ENCODE measurements at regions not wholly inside any gene's neighbourhood (a gene's known extent, or its start where the extent isn't known, plus 50 kb on each side); places are given as distances from the start of the nearest gene placed in this dataset.

DNA sequence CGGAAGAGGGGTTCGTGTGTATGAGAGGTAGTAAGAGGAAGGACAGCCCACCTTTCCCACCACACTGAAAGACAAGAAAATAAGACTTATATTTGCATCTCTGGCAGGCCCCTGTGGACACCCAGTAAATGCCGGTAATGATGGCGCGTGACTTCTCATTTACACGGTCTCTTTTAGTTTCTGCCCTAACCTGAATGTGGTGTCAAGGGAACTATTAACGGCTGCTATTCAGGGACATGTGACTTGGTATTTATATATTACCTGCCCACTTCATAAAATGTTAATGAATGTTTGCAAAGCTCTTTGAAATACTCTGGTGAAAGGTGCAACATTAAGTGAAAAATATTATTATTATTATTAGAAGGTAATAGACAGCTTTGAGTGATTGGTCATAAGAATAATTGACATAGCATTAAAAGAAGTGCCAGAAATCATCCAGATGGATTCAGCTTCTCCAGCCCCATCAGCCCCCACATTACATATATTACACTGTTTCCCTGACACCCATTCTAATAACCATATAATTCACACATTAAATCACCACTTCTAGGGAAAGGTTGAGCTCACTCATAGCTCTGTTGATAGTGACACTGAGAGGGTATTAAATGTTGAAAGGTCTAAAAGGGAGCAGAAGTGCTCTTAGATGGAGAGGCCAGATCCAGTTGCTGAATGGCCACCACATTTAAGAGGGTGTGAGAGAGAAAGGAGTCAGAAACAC lies 83.0 kb upstream of the BEND4 start:
- Mint-ChIP-seq H3K4me3 (no peak overlapping the region), H3K36me3 (no peaks in the 10 kb centered on the region), H3K4me1 (no peaks in the 10 kb centered on the region), H3K9me3 (no peaks in the 10 kb centered on the region), H3K27me3 (ENCODE audit: low read depth in 2 of 2) (no peaks in the 10 kb centered on the region), H3K27ac (no peak overlapping the region)
- DNase-seq, result no peak
- no peaks in the 10 kb centered on the region for H3K27me3 ChIP-seq (ENCODE audit: control insufficient read depth, insufficient read depth, low read length)
- TF ChIP-seq, protein P1, sequence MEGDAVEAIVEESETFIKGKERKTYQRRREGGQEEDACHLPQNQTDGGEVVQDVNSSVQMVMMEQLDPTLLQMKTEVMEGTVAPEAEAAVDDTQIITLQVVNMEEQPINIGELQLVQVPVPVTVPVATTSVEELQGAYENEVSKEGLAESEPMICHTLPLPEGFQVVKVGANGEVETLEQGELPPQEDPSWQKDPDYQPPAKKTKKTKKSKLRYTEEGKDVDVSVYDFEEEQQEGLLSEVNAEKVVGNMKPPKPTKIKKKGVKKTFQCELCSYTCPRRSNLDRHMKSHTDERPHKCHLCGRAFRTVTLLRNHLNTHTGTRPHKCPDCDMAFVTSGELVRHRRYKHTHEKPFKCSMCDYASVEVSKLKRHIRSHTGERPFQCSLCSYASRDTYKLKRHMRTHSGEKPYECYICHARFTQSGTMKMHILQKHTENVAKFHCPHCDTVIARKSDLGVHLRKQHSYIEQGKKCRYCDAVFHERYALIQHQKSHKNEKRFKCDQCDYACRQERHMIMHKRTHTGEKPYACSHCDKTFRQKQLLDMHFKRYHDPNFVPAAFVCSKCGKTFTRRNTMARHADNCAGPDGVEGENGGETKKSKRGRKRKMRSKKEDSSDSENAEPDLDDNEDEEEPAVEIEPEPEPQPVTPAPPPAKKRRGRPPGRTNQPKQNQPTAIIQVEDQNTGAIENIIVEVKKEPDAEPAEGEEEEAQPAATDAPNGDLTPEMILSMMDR (IDR thresholded peaks at IDR 0.05), result no peak
- no peak overlapping the region for H3K27ac ChIP-seq (ENCODE audit: low read length)
- H3K9me3 ChIP-seq (ENCODE audit: control insufficient read depth, insufficient read depth, low read length), result no peaks in the 10 kb centered on the region
- H3K4me1 ChIP-seq (ENCODE audit: control insufficient read depth, insufficient read depth, low read length), result no peaks in the 10 kb centered on the region
- H3K36me3 ChIP-seq (ENCODE audit: control insufficient read depth, insufficient read depth, low read length), result no peaks in the 10 kb centered on the region
- intact Hi-C loops (cut with micrococcal nuclease), result no loop called here
- 92% methylated on average over 5 of the region's 7 CpGs for WGBS (ENCODE audit: insufficient coverage)
- ATAC-seq, result no peak
- no peak overlapping the region for H3K4me3 ChIP-seq (ENCODE audit: low read length)

DNA sequence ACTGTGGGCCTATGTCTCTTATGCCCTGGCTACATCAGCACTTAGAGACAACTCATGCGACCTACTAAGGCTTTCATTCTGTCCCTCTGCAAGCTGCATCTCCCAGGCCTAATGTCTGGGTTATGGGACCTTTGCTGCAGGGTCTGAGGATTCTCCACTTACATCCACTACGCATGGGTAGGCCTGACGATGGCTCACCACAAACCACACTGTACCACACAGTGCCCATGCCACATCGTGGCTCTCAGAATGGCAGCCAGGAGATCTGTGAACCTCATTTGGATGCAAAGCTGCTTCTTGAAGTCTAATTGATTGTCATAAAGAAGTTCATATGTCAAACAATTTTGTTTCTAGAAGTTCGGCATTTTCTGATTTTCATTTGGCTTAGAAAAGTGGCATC lies 84.6 kb upstream of the BEND4 start:
- H3K4me3 Mint-ChIP-seq, result no peak overlapping the region
- H3K9me3 Mint-ChIP-seq, result no peaks in the 10 kb centered on the region
- WGBS (ENCODE audit: insufficient coverage), result 56% methylated on average over 5 of the region's 5 CpGs
- H3K9me3 ChIP-seq (ENCODE audit: control insufficient read depth, insufficient read depth, low read length), result no peaks in the 10 kb centered on the region
- no peak overlapping the region for H3K27ac ChIP-seq (ENCODE audit: low read length)
- no peak overlapping the region for H3K27ac Mint-ChIP-seq
- H3K4me1 Mint-ChIP-seq, result no peaks in the 10 kb centered on the region
- TF ChIP-seq, protein P1 (IDR thresholded peaks at IDR 0.05), result no peak
- ATAC-seq, result no peak
- no peaks in the 10 kb centered on the region for H3K27me3 Mint-ChIP-seq (ENCODE audit: low read depth in 2 of 2)
- no peak for DNase-seq
- intact Hi-C loops (cut with micrococcal nuclease), result no loop called here
- H3K27me3 ChIP-seq (ENCODE audit: control insufficient read depth, insufficient read depth, low read length), result no peaks in the 10 kb centered on the region
- H3K36me3 ChIP-seq (ENCODE audit: control insufficient read depth, insufficient read depth, low read length), result no peaks in the 10 kb centered on the region
- H3K4me3 ChIP-seq (ENCODE audit: low read length), result no peak overlapping the region
- no peaks in the 10 kb centered on the region for H3K36me3 Mint-ChIP-seq
- H3K4me1 ChIP-seq (ENCODE audit: control insufficient read depth, insufficient read depth, low read length), result no peaks in the 10 kb centered on the region

DNA sequence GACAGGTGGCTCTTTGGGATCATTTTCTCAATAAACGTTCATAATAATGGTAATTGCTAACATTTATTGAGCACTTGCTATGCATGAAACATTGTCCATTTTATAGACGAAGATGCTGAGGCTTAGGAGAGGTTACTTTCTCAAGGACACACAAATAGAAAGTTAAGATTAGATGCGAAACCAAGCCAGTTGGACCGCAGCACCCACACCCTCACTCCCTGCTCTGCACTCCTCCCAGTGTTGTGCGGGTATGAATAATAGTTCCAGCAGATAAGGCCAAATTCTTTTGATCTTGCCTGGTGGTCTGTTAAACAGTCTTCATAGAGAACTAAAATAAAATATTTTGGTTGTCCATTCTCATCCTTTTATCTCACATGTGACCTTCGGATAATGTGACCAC lies 85.0 kb upstream of the BEND4 start:
- Mint-ChIP-seq H3K27me3 (ENCODE audit: low read depth in 2 of 2) (no peaks in the 10 kb centered on the region), H3K27ac (no peak overlapping the region), H3K4me3 (no peak overlapping the region), H3K36me3 (no peaks in the 10 kb centered on the region), H3K4me1 (no peaks in the 10 kb centered on the region), H3K9me3 (no peaks in the 10 kb centered on the region)
- H3K4me1 ChIP-seq (ENCODE audit: control insufficient read depth, insufficient read depth, low read length), result no peaks in the 10 kb centered on the region
- intact Hi-C loops (cut with micrococcal nuclease), result no loop called here
- no peaks in the 10 kb centered on the region for H3K27me3 ChIP-seq (ENCODE audit: control insufficient read depth, insufficient read depth, low read length)
- no peak overlapping the region for H3K4me3 ChIP-seq (ENCODE audit: low read length)
- H3K27ac ChIP-seq (ENCODE audit: low read length), result no peak overlapping the region
- H3K9me3 ChIP-seq (ENCODE audit: control insufficient read depth, insufficient read depth, low read length), result no peaks in the 10 kb centered on the region
- ATAC-seq, result no peak
- no peak for DNase-seq
- 90% methylated on average over 5 of the region's 6 CpGs for WGBS (ENCODE audit: insufficient coverage)
- H3K36me3 ChIP-seq (ENCODE audit: control insufficient read depth, insufficient read depth, low read length), result no peaks in the 10 kb centered on the region
- TF ChIP-seq, protein P1 (IDR thresholded peaks at IDR 0.05), result no peak

DNA sequence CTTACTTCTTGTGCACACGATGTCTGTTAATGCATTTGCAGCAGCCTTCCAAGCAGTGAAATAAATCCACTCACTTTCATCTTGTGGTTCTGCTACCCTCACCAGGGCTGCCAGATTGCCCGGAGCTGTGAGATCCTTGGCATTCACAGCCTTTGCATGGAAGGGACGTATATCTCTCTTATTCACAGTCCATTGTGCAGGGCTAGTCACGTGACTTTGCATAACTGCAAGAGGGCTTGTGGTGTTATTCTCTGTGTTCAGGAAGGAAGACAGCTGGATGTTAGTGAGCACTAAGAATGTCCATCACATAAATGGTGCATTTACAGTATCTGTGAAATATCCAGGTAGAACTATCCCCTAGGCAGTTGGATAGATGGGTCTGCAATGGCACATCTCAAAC lies 96.5 kb upstream of the BEND4 start:
- Histone ChIP-seq H3K27me3 (ENCODE audit: control insufficient read depth, insufficient read depth, low read length) (no peaks in the 10 kb centered on the region), H3K4me3 (ENCODE audit: low read length) (no peak overlapping the region), H3K27ac (ENCODE audit: low read length) (no peak overlapping the region), H3K4me1 (ENCODE audit: control insufficient read depth, insufficient read depth, low read length) (no peaks in the 10 kb centered on the region), H3K9me3 (ENCODE audit: control insufficient read depth, insufficient read depth, low read length) (no peaks in the 10 kb centered on the region), H3K36me3 (ENCODE audit: control insufficient read depth, insufficient read depth, low read length) (no peaks in the 10 kb centered on the region)
- H3K27me3 Mint-ChIP-seq (ENCODE audit: low read depth in 2 of 2), result peaks cover 5 to 7% of the 10 kb centered on the region in 2 donors
- WGBS (ENCODE audit: insufficient coverage), result 88% methylated on average over 3 of the region's 4 CpGs
- ATAC-seq (no peak), DNase-seq (no peak)
- no peak overlapping the region for H3K27ac Mint-ChIP-seq
- H3K36me3 Mint-ChIP-seq, result no peaks in the 10 kb centered on the region
- intact Hi-C loops (cut with micrococcal nuclease), result no loop called here
- TF ChIP-seq, protein P1 (IDR thresholded peaks at IDR 0.05), result no peak
- no peaks in the 10 kb centered on the region for H3K9me3 Mint-ChIP-seq
- H3K4me3 Mint-ChIP-seq, result no peak overlapping the region
- no peaks in the 10 kb centered on the region for H3K4me1 Mint-ChIP-seq

All from natural killer cell (primary cell).